Peyer's patch (tissue), 4 donors: ENCODE measurements at regions not wholly inside any gene's neighbourhood (a gene's known extent, or its start where the extent isn't known, plus 50 kb on each side); places are given as distances from the start of the nearest gene placed in this dataset.

ENCODE experiments used
- POLR2A ChIP-seq, 2 donors: fragments of 450-650 bp; IDR thresholded peaks; one replicate each; pipeline ENCODE4 v1.5.1; 2017; ENCODE audit warnings: antibody characterized with exemption in 2 of 2, mild to moderate bottlenecking in 2 of 2, moderate library complexity in 2 of 2
- TF ChIP-seq, protein P1 (sequence below), 6 experiments: fragments of 450-650 bp in 4 of 6; fragments of 200-600 bp in 2 of 6; sonication (generic) in 1 of 6; IDR thresholded peaks; one replicate each; pipeline ENCODE4 v1.5.1; 2017 to 2019; ENCODE audit warnings: antibody characterized with exemption in 6 of 6, mild to moderate bottlenecking in 3 of 6, moderate library complexity in 1 of 6

DNA sequence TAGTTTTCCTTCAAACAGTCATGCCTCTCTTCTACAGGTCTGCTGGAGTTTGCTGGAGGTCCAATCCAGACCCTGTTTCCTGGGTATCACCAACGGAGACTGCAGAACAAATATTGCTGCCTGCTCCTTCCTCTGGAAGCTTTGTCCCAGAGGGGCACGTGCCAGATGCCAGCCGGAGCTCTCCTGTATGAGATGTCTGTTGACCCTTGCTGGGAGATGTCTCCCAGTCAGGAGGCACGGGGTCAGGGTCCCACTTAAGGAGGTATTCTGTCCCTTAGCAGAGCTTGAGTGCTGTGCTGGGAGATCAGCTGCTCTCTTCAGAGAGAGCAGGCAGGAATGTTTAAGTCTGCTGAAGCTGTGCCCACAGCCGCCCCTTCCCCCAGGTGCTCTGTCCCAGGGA is 666.9 kb downstream of the FRK start:
- TF ChIP-seq, protein P1, sequence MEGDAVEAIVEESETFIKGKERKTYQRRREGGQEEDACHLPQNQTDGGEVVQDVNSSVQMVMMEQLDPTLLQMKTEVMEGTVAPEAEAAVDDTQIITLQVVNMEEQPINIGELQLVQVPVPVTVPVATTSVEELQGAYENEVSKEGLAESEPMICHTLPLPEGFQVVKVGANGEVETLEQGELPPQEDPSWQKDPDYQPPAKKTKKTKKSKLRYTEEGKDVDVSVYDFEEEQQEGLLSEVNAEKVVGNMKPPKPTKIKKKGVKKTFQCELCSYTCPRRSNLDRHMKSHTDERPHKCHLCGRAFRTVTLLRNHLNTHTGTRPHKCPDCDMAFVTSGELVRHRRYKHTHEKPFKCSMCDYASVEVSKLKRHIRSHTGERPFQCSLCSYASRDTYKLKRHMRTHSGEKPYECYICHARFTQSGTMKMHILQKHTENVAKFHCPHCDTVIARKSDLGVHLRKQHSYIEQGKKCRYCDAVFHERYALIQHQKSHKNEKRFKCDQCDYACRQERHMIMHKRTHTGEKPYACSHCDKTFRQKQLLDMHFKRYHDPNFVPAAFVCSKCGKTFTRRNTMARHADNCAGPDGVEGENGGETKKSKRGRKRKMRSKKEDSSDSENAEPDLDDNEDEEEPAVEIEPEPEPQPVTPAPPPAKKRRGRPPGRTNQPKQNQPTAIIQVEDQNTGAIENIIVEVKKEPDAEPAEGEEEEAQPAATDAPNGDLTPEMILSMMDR (IDR thresholded peaks at IDR 0.05), result no peak
- TF ChIP-seq POLR2A (IDR thresholded peaks at IDR 0.05), result no peak
